Keratinocyte (primary cell): ENCODE measurements at regions not wholly inside any gene's neighbourhood (a gene's known extent, or its start where the extent isn't known, plus 50 kb on each side); places are given as distances from the start of the nearest gene placed in this dataset.

ENCODE experiments used
- DNase-seq: peaks from one replicate; pipeline ENCODE4 v3.0.0-alpha.2; 2011; ENCODE audit warnings: low read depth, missing footprints, low spot score
- FAIRE-seq: peaks from 2 replicates; lab custom pipeline; 2011; peaks lifted over from hg19 to GRCh38; lab: Jason Lieb, UNC
- H2AFZ ChIP-seq: 2 replicates; pipeline ENCODE4 v1.6.0; 2012; ENCODE audit warnings: low read length, control low read depth, inconsistent platforms; ENCODE audit not compliant: control insufficient read depth
- H3K27ac ChIP-seq: 2 replicates; pipeline ENCODE4 v1.5.1; 2011; ENCODE audit warnings: low read length; ENCODE audit not compliant: control insufficient read depth, insufficient read depth
- H3K27me3 ChIP-seq: 3 replicates; pipeline ENCODE4 v1.6.0; 2011; ENCODE audit warnings: low read length; ENCODE audit not compliant: control insufficient read depth, insufficient read depth; ENCODE audit errors: extremely low read depth
- H3K36me3 ChIP-seq, 2 experiments: 2 replicates in 1 of 2; 3 replicates in 1 of 2; pipeline ENCODE4 v1.5.1; 2011; ENCODE audit warnings: low read length in 2 of 2, mild to moderate bottlenecking in 1 of 2; ENCODE audit not compliant: control insufficient read depth in 2 of 2, insufficient read depth in 2 of 2; ENCODE audit errors: extremely low read depth in 1 of 2
- H3K4me1 ChIP-seq: 3 replicates; pipeline ENCODE4 v1.5.1; 2011; ENCODE audit warnings: low read length; ENCODE audit not compliant: control insufficient read depth, insufficient read depth; ENCODE audit errors: extremely low read depth
- H3K4me2 ChIP-seq: 3 replicates; pipeline ENCODE4 v1.6.0; 2011; ENCODE audit warnings: low read depth, low read length; ENCODE audit not compliant: control insufficient read depth, insufficient read depth; ENCODE audit errors: extremely low read depth
- H3K4me3 ChIP-seq, 3 experiments: fragments of 200-600 bp in 1 of 3; sonication (generic) in 1 of 3; 2 replicates in 2 of 3; 3 replicates in 1 of 3; pipeline ENCODE4 v1.5.1; 2011 to 2016; ENCODE audit warnings: low read length in 3 of 3, mild to moderate bottlenecking in 3 of 3, control low read depth in 2 of 3, inconsistent platforms in 1 of 3, low read depth in 1 of 3, mixed read lengths in 1 of 3, mixed run types in 1 of 3, moderate library complexity in 1 of 3; ENCODE audit not compliant: control insufficient read depth in 2 of 3, insufficient read depth in 2 of 3; ENCODE audit errors: extremely low read depth in 1 of 3
- H3K79me2 ChIP-seq: 2 replicates; pipeline ENCODE4 v1.6.0; 2012; ENCODE audit warnings: low read length; ENCODE audit not compliant: control insufficient read depth, insufficient read depth
- H3K9ac ChIP-seq: 3 replicates; pipeline ENCODE4 v1.6.0; 2011; ENCODE audit warnings: low read length; ENCODE audit not compliant: control insufficient read depth, insufficient read depth; ENCODE audit errors: extremely low read depth
- H3K9me1 ChIP-seq: 3 replicates; pipeline ENCODE4 v1.6.0; 2011; ENCODE audit warnings: low read length; ENCODE audit not compliant: control insufficient read depth, insufficient read depth; ENCODE audit errors: extremely low read depth
- H3K9me3 ChIP-seq: 2 replicates; pipeline ENCODE4 v1.5.1; 2012; ENCODE audit warnings: low read depth, low read length; ENCODE audit not compliant: control insufficient read depth
- H4K20me1 ChIP-seq: 3 replicates; pipeline ENCODE4 v1.6.0; 2011; ENCODE audit warnings: low read length; ENCODE audit not compliant: control insufficient read depth, insufficient read depth; ENCODE audit errors: extremely low read depth
- EZH2 ChIP-seq: IDR thresholded peaks from one replicate; pipeline ENCODE4 v1.6.1; 2012; ENCODE audit warnings: inconsistent platforms, mild to moderate bottlenecking, low read length, moderate library complexity
- dilution Hi-C: fragments of 300-500 bp; cut with MboI; formaldehyde crosslinking; loops from one replicate; pipeline ENCODE4 v1.7.0; 2020; ENCODE audit warnings: low sequenced_read_pairs; ENCODE audit not compliant: extremely low pct_ligation_motif_present
- TF ChIP-seq, protein P1 (sequence below), 3 experiments: IDR thresholded peaks in 1 of 3; conservative IDR thresholded peaks in 1 of 3; optimal IDR thresholded peaks in 1 of 3; 2 replicates in 2 of 3; 3 replicates in 1 of 3; pipeline versions ENCODE3 to v1.5.1; 2011; ENCODE audit warnings: low read length in 3 of 3, mild to moderate bottlenecking in 3 of 3, moderate library complexity in 2 of 3, control low read depth in 1 of 3, inconsistent platforms in 1 of 3; ENCODE audit not compliant: insufficient read depth in 2 of 3; ENCODE audit errors: extremely low read depth in 1 of 3

DNA sequence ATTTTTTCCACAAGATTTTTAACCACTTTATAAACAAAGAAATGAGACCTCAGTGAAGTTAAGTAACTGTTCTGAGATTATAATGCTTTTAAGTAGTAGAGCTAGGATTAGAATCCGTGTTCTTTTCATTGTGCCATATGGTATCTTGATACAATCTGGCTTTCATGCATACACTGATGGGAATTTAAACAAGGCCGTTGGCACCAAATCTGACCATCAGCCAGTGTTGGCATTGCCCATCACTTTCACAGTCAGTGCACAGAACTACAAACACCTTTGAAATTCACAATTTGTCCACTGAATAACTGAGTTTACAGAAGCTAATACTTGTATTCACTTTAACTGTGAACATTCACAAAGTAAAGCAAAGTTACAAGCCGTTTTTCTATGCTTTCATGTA is 1228.0 kb downstream of the TBC1D22A start:
- TF ChIP-seq EZH2 = no peak
- TF ChIP-seq, protein P1, sequence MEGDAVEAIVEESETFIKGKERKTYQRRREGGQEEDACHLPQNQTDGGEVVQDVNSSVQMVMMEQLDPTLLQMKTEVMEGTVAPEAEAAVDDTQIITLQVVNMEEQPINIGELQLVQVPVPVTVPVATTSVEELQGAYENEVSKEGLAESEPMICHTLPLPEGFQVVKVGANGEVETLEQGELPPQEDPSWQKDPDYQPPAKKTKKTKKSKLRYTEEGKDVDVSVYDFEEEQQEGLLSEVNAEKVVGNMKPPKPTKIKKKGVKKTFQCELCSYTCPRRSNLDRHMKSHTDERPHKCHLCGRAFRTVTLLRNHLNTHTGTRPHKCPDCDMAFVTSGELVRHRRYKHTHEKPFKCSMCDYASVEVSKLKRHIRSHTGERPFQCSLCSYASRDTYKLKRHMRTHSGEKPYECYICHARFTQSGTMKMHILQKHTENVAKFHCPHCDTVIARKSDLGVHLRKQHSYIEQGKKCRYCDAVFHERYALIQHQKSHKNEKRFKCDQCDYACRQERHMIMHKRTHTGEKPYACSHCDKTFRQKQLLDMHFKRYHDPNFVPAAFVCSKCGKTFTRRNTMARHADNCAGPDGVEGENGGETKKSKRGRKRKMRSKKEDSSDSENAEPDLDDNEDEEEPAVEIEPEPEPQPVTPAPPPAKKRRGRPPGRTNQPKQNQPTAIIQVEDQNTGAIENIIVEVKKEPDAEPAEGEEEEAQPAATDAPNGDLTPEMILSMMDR (optimal IDR thresholded peaks at IDR 0.05 in 1 of 3, IDR thresholded peaks at IDR 0.05 in 1 of 3, conservative IDR thresholded peaks at IDR 0.05 in 1 of 3; ENCODE audit: extremely low read depth in 1 of 3, insufficient read depth in 2 of 3, low read length in 3 of 3) = no peak
- H3K4me1 ChIP-seq = no peaks in the 10 kb centered on the region
- H3K9me3 ChIP-seq = no peaks in the 10 kb centered on the region
- H3K9me1 ChIP-seq = no peaks in the 10 kb centered on the region
- H3K4me3 ChIP-seq = no peak overlapping the region
- no peak overlapping the region for H3K4me2 ChIP-seq
- no peak overlapping the region for H2AFZ ChIP-seq
- H4K20me1 ChIP-seq = no peaks in the 10 kb centered on the region
- DNase-seq (no peak), FAIRE-seq (no peak)
- no peak overlapping the region for H3K9ac ChIP-seq
- no peaks in the 10 kb centered on the region for H3K36me3 ChIP-seq
- H3K79me2 ChIP-seq = no peaks in the 10 kb centered on the region
- dilution Hi-C loops = no loop called here
- H3K27me3 ChIP-seq = no peaks in the 10 kb centered on the region
- H3K27ac ChIP-seq = no peak overlapping the region

- TF ChIP-seq, protein P1 (optimal IDR thresholded peaks at IDR 0.05 in 1 of 3, IDR thresholded peaks at IDR 0.05 in 1 of 3, conservative IDR thresholded peaks at IDR 0.05 in 1 of 3; ENCODE audit: extremely low read depth in 1 of 3, insufficient read depth in 2 of 3, low read length in 3 of 3) = no peak
- no peak for TF ChIP-seq EZH2
- Histone ChIP-seq H3K9me3 (no peaks in the 10 kb centered on the region), H3K27me3 (no peaks in the 10 kb centered on the region), H3K4me2 (no peak overlapping the region), H3K4me1 (no peaks in the 10 kb centered on the region), H4K20me1 (no peaks in the 10 kb centered on the region), H3K9ac (no peak overlapping the region), H3K4me3 (no peak overlapping the region), H3K9me1 (no peaks in the 10 kb centered on the region), H3K79me2 (no peaks in the 10 kb centered on the region), H2AFZ (no peak overlapping the region), H3K36me3 (no peaks in the 10 kb centered on the region), H3K27ac (no peak overlapping the region)
- dilution Hi-C loops = no loop called here
- no peak for FAIRE-seq
- DNase-seq = no peak
Observed at GRCh38 chr22:47987885-47988515, 1225.5 kb downstream of the TBC1D22A start.
